Stimulated activated memory B cell treated with anti-CD40 and anti-IgM and Interleukin-4, amounts not matched to agents 10 μg/mL and 1 μg/mL and 100 μg/mL, for 72 hours (primary cell): ENCODE measurements at regions not wholly inside any gene's neighbourhood (a gene's known extent, or its start where the extent isn't known, plus 50 kb on each side); places are given as distances from the start of the nearest gene placed in this dataset.
A peak's percentile ranks its signal among the peaks of the same experiment; 100 is the strongest.

Source experiments
- ATAC-seq: fragments of 150-1000 bp; cut with Tn5 transposase; 2 replicates; pipeline ENCODE4 v1.10.0; 2021
- H3K27ac Mint-ChIP-seq: one replicate; pipeline ENCODE4 v1.8.0; 2022; ENCODE audit warnings: mild to moderate bottlenecking, mixed read lengths
- H3K27me3 Mint-ChIP-seq: one replicate; pipeline ENCODE4 v1.8.0; 2022; ENCODE audit warnings: mixed read lengths
- H3K36me3 Mint-ChIP-seq: one replicate; pipeline ENCODE4 v1.8.0; 2022; ENCODE audit warnings: mixed read lengths
- H3K4me1 Mint-ChIP-seq: one replicate; pipeline ENCODE4 v1.8.0; 2022; ENCODE audit warnings: mixed read lengths
- H3K4me3 Mint-ChIP-seq: one replicate; pipeline ENCODE4 v1.8.0; 2022; ENCODE audit warnings: mild to moderate bottlenecking, moderate library complexity, mixed read lengths
- H3K9me3 Mint-ChIP-seq: one replicate; pipeline ENCODE4 v1.8.0; 2022; ENCODE audit warnings: mixed read lengths

- Mint-ChIP-seq H3K27ac (no peak overlapping the region), H3K4me3 (no peak overlapping the region), H3K9me3 (no peaks in the 10 kb centered on the region), H3K27me3 (no peaks in the 10 kb centered on the region), H3K36me3 (no peaks in the 10 kb centered on the region), H3K4me1 (peaks cover 24% of the 10 kb centered on the region)
- ATAC-seq = no peak
These were observed 596.5 kb downstream of the BCL11A start for GRCh38 chr2:59956981-59957380.

GRCh38 chr2:59947917-59948541, 605.4 kb downstream of the BCL11A start:
- no peak for ATAC-seq
- no peak overlapping the region for H3K27ac Mint-ChIP-seq
- H3K9me3 Mint-ChIP-seq = no peaks in the 10 kb centered on the region
- no peak overlapping the region for H3K4me3 Mint-ChIP-seq
- H3K36me3 Mint-ChIP-seq = no peaks in the 10 kb centered on the region
- no peaks in the 10 kb centered on the region for H3K4me1 Mint-ChIP-seq
- no peaks in the 10 kb centered on the region for H3K27me3 Mint-ChIP-seq

GRCh38 chr2:59947209-59947608, 606.2 kb downstream of the BCL11A start:
- no peak overlapping the region for H3K27ac Mint-ChIP-seq

GRCh38 chr2:59939236-59939635, 614.2 kb downstream of the BCL11A start:
- Mint-ChIP-seq H3K27me3 (no peaks in the 10 kb centered on the region), H3K4me1 (peaks cover 6% of the 10 kb centered on the region), H3K27ac (no peak overlapping the region), H3K9me3 (no peaks in the 10 kb centered on the region), H3K36me3 (no peaks in the 10 kb centered on the region), H3K4me3 (no peak overlapping the region)
- no peak for ATAC-seq

More at GRCh38 chr2:59947209-59947608, 606.2 kb downstream of the BCL11A start:
- no peaks in the 10 kb centered on the region for H3K27me3 Mint-ChIP-seq
- H3K9me3 Mint-ChIP-seq = no peaks in the 10 kb centered on the region
- H3K4me1 Mint-ChIP-seq = no peaks in the 10 kb centered on the region
- no peaks in the 10 kb centered on the region for H3K36me3 Mint-ChIP-seq
- no peak for ATAC-seq
- no peak overlapping the region for H3K4me3 Mint-ChIP-seq

GRCh38 chr2:59938181-59938580, 615.3 kb downstream of the BCL11A start:
- Mint-ChIP-seq H3K4me3 (no peak overlapping the region), H3K9me3 (no peaks in the 10 kb centered on the region), H3K4me1 (peaks cover 6% of the 10 kb centered on the region), H3K36me3 (no peaks in the 10 kb centered on the region), H3K27ac (no peak overlapping the region), H3K27me3 (no peaks in the 10 kb centered on the region)
- no peak for ATAC-seq

GRCh38 chr2:59936048-59936447, 617.4 kb downstream of the BCL11A start:
- no peak overlapping the region for H3K4me3 Mint-ChIP-seq
- ATAC-seq = no peak
- H3K27ac Mint-ChIP-seq = no peak overlapping the region
- H3K27me3 Mint-ChIP-seq = no peaks in the 10 kb centered on the region
- H3K4me1 Mint-ChIP-seq = peaks cover 6% of the 10 kb centered on the region
- H3K36me3 Mint-ChIP-seq = peaks cover 4% of the 10 kb centered on the region
- peaks cover 3% of the 10 kb centered on the region for H3K9me3 Mint-ChIP-seq

- no peak overlapping the region for H3K4me3 Mint-ChIP-seq
- no peak overlapping the region for H3K27ac Mint-ChIP-seq
- H3K27me3 Mint-ChIP-seq = no peaks in the 10 kb centered on the region
- peaks cover 15% of the 10 kb centered on the region for H3K4me1 Mint-ChIP-seq
- peaks cover 4% of the 10 kb centered on the region for H3K36me3 Mint-ChIP-seq
- H3K9me3 Mint-ChIP-seq = peaks cover 3% of the 10 kb centered on the region
- no peak for ATAC-seq
These were observed 618.4 kb downstream of the BCL11A start for GRCh38 chr2:59935005-59935404.

GRCh38 chr2:59933948-59934347, 619.5 kb downstream of the BCL11A start:
- no peak for ATAC-seq
- Mint-ChIP-seq H3K27ac (no peak overlapping the region), H3K9me3 (peaks cover 3% of the 10 kb centered on the region), H3K4me3 (no peak overlapping the region), H3K36me3 (peaks cover 4% of the 10 kb centered on the region), H3K27me3 (no peaks in the 10 kb centered on the region), H3K4me1 (peaks cover 16% of the 10 kb centered on the region)

GRCh38 chr2:59932341-59932740, 621.1 kb downstream of the BCL11A start:
- no peak overlapping the region for H3K4me3 Mint-ChIP-seq
- H3K27me3 Mint-ChIP-seq = no peaks in the 10 kb centered on the region
- H3K4me1 Mint-ChIP-seq = peaks cover 10% of the 10 kb centered on the region
- peaks cover 4% of the 10 kb centered on the region for H3K36me3 Mint-ChIP-seq
- no peak for ATAC-seq
- no peak overlapping the region for H3K27ac Mint-ChIP-seq
- peaks cover 3% of the 10 kb centered on the region for H3K9me3 Mint-ChIP-seq

- H3K9me3 Mint-ChIP-seq = peaks cover 3% of the 10 kb centered on the region
- H3K4me1 Mint-ChIP-seq = peaks cover 10% of the 10 kb centered on the region
- ATAC-seq = no peak
- H3K27me3 Mint-ChIP-seq = no peaks in the 10 kb centered on the region
- peaks cover 4% of the 10 kb centered on the region for H3K36me3 Mint-ChIP-seq
- H3K4me3 Mint-ChIP-seq = no peak overlapping the region
- H3K27ac Mint-ChIP-seq = peak overlapping the region; percentile 4
These were observed 623.0 kb downstream of the BCL11A start for GRCh38 chr2:59930430-59930829.

- H3K4me1 Mint-ChIP-seq = peaks cover 10% of the 10 kb centered on the region
- no peak overlapping the region for H3K4me3 Mint-ChIP-seq
- H3K27me3 Mint-ChIP-seq = no peaks in the 10 kb centered on the region
- H3K36me3 Mint-ChIP-seq = peaks cover 4% of the 10 kb centered on the region
- no peak overlapping the region for H3K27ac Mint-ChIP-seq
- peaks cover 3% of the 10 kb centered on the region for H3K9me3 Mint-ChIP-seq
- no peak for ATAC-seq
These were observed 626.7 kb downstream of the BCL11A start for GRCh38 chr2:59926731-59927130.

GRCh38 chr2:59925321-59925720, 628.1 kb downstream of the BCL11A start:
- no peaks in the 10 kb centered on the region for H3K9me3 Mint-ChIP-seq
- ATAC-seq = no peak
- no peaks in the 10 kb centered on the region for H3K36me3 Mint-ChIP-seq
- H3K4me3 Mint-ChIP-seq = no peak overlapping the region
- no peak overlapping the region for H3K27ac Mint-ChIP-seq
- H3K4me1 Mint-ChIP-seq = peaks cover 4% of the 10 kb centered on the region
- H3K27me3 Mint-ChIP-seq = no peaks in the 10 kb centered on the region

- Mint-ChIP-seq H3K36me3 (no peaks in the 10 kb centered on the region), H3K9me3 (no peaks in the 10 kb centered on the region), H3K4me1 (no peaks in the 10 kb centered on the region), H3K27me3 (no peaks in the 10 kb centered on the region), H3K27ac (no peak overlapping the region), H3K4me3 (no peak overlapping the region)
- ATAC-seq = no peak
These were observed 629.1 kb downstream of the BCL11A start for GRCh38 chr2:59924346-59924745.

- Mint-ChIP-seq H3K27me3 (no peaks in the 10 kb centered on the region), H3K36me3 (no peaks in the 10 kb centered on the region), H3K27ac (no peak overlapping the region), H3K9me3 (no peaks in the 10 kb centered on the region), H3K4me1 (no peaks in the 10 kb centered on the region), H3K4me3 (no peak overlapping the region)
- no peak for ATAC-seq
These were observed 631.0 kb downstream of the BCL11A start for GRCh38 chr2:59922450-59922849.

GRCh38 chr2:59921743-59922142, 631.7 kb downstream of the BCL11A start:
- Mint-ChIP-seq H3K27me3 (no peaks in the 10 kb centered on the region), H3K27ac (no peak overlapping the region), H3K9me3 (no peaks in the 10 kb centered on the region), H3K4me1 (no peaks in the 10 kb centered on the region), H3K4me3 (no peak overlapping the region), H3K36me3 (no peaks in the 10 kb centered on the region)
- ATAC-seq = no peak

- H3K4me3 Mint-ChIP-seq = no peak overlapping the region
- no peaks in the 10 kb centered on the region for H3K36me3 Mint-ChIP-seq
- no peaks in the 10 kb centered on the region for H3K27me3 Mint-ChIP-seq
- H3K9me3 Mint-ChIP-seq = no peaks in the 10 kb centered on the region
- H3K27ac Mint-ChIP-seq = no peak overlapping the region
- H3K4me1 Mint-ChIP-seq = no peaks in the 10 kb centered on the region
- ATAC-seq = no peak
These were observed 632.5 kb downstream of the BCL11A start for GRCh38 chr2:59920961-59921360.

- no peaks in the 10 kb centered on the region for H3K4me1 Mint-ChIP-seq
- no peak overlapping the region for H3K27ac Mint-ChIP-seq
- H3K27me3 Mint-ChIP-seq = no peaks in the 10 kb centered on the region
- H3K9me3 Mint-ChIP-seq = no peaks in the 10 kb centered on the region
- H3K36me3 Mint-ChIP-seq = no peaks in the 10 kb centered on the region
- no peak for ATAC-seq
- no peak overlapping the region for H3K4me3 Mint-ChIP-seq
These were observed 633.1 kb downstream of the BCL11A start for GRCh38 chr2:59920307-59920706.
